ENCODE measurements at regions not wholly inside any gene's neighbourhood (a gene's known extent, or its start where the extent isn't known, plus 50 kb on each side); places are given as distances from the start of the nearest gene placed in this dataset.

GRCh38 chr9:86549401-86549811 is 195.2 kb upstream of the TUT7 start:
- H3K79me1 ChIP-seq (ENCODE audit: low read depth, low read length): no peaks in the 10 kb centered on the region
- peak overlapping the region; percentile 42 for H3K18ac ChIP-seq (ENCODE audit: low read length)
- no peak overlapping the region for H2BK12ac ChIP-seq (ENCODE audit: low read length)
- H4K8ac ChIP-seq (ENCODE audit: low read depth, low read length): no peak overlapping the region
- no peak overlapping the region for H3K4me3 ChIP-seq (ENCODE audit: low read length in 2 of 2)
- no peak overlapping the region for H2BK5ac ChIP-seq (ENCODE audit: low read length)
- no peak overlapping the region for H3K4ac ChIP-seq (ENCODE audit: low read length)
- H2BK120ac ChIP-seq (ENCODE audit: low read depth, low read length): no peak overlapping the region
- H3K36me3 ChIP-seq (replicated peaks in 1 of 2; ENCODE audit: control insufficient read depth in 2 of 2, insufficient read depth in 2 of 2, low read length in 2 of 2): no peaks in the 10 kb centered on the region
- no peaks in the 10 kb centered on the region for H3K9me3 ChIP-seq (replicated peaks in 1 of 2; ENCODE audit: control insufficient read depth in 2 of 2, insufficient read depth in 1 of 2, low read depth in 1 of 2, low read length in 2 of 2)
- H3K14ac ChIP-seq (ENCODE audit: low read length): no peak overlapping the region
- H3K27ac ChIP-seq (replicated peaks; ENCODE audit: low read length): no peak overlapping the region
- H2BK15ac ChIP-seq (ENCODE audit: low read length): no peak overlapping the region
- H3K23ac ChIP-seq (ENCODE audit: low read depth, low read length, poor library complexity): no peak overlapping the region
- peak overlapping the region; percentile 41 for H2AFZ ChIP-seq (ENCODE audit: low read length)
- no peak overlapping the region for H4K91ac ChIP-seq (ENCODE audit: low read depth, low read length, poor library complexity)
- no peak overlapping the region for H2AK5ac ChIP-seq (ENCODE audit: low read depth, low read length)
- H3K4me1 ChIP-seq (ENCODE audit: control insufficient read depth in 2 of 2, insufficient read depth in 1 of 2, low read depth in 1 of 2, low read length in 2 of 2): peaks cover 3 to 8% of the 10 kb centered on the region in 2 donors
- no peak for DNase-seq (ENCODE audit: low spot score)
- WGBS, 2 donors (ENCODE audit: extremely low coverage in 2 of 2, insufficient read length in 2 of 2, insufficient replicate concordance in 1 of 2): no CpG with 5 or more reads among the region's 2 CpGs
- H3K27me3 ChIP-seq (ENCODE audit: control insufficient read depth in 3 of 3, insufficient read depth in 3 of 3, low read depth in 1 of 3, low read length in 3 of 3): no peaks in the 10 kb centered on the region
- no peak overlapping the region for H3K9ac ChIP-seq (ENCODE audit: low read depth, low read length, poor library complexity)
- no peak overlapping the region for H3K4me2 ChIP-seq (ENCODE audit: insufficient read depth, low read length, poor library complexity, severe bottlenecking)

- Histone ChIP-seq H2BK12ac (ENCODE audit: low read length) (no peak overlapping the region), H4K8ac (ENCODE audit: low read depth, low read length) (no peak overlapping the region), H3K4me1 (ENCODE audit: control insufficient read depth in 2 of 2, insufficient read depth in 1 of 2, low read depth in 1 of 2, low read length in 2 of 2) (peaks cover 3 to 8% of the 10 kb centered on the region in 2 donors), H3K23ac (ENCODE audit: low read depth, low read length, poor library complexity) (no peak overlapping the region), H3K27ac (replicated peaks; ENCODE audit: low read length) (no peak overlapping the region), H2BK15ac (ENCODE audit: low read length) (no peak overlapping the region), H4K91ac (ENCODE audit: low read depth, low read length, poor library complexity) (no peak overlapping the region), H3K9me3 (replicated peaks in 1 of 2; ENCODE audit: control insufficient read depth in 2 of 2, insufficient read depth in 1 of 2, low read depth in 1 of 2, low read length in 2 of 2) (no peaks in the 10 kb centered on the region), H3K18ac (ENCODE audit: low read length) (no peak overlapping the region), H3K79me1 (ENCODE audit: low read depth, low read length) (no peaks in the 10 kb centered on the region), H2AFZ (ENCODE audit: low read length) (no peak overlapping the region), H3K4ac (ENCODE audit: low read length) (no peak overlapping the region), H3K9ac (ENCODE audit: low read depth, low read length, poor library complexity) (no peak overlapping the region), H3K27me3 (ENCODE audit: control insufficient read depth in 3 of 3, insufficient read depth in 3 of 3, low read depth in 1 of 3, low read length in 3 of 3) (no peaks in the 10 kb centered on the region), H2BK120ac (ENCODE audit: low read depth, low read length) (no peak overlapping the region), H3K4me2 (ENCODE audit: insufficient read depth, low read length, poor library complexity, severe bottlenecking) (no peak overlapping the region), H3K36me3 (replicated peaks in 1 of 2; ENCODE audit: control insufficient read depth in 2 of 2, insufficient read depth in 2 of 2, low read length in 2 of 2) (no peaks in the 10 kb centered on the region), H3K4me3 (ENCODE audit: low read length in 2 of 2) (no peak overlapping the region), H3K14ac (ENCODE audit: low read length) (no peak overlapping the region), H2BK5ac (ENCODE audit: low read length) (no peak overlapping the region), H2AK5ac (ENCODE audit: low read depth, low read length) (no peak overlapping the region)
- WGBS, 2 donors (ENCODE audit: extremely low coverage in 2 of 2, insufficient read length in 2 of 2, insufficient replicate concordance in 1 of 2): no CpG with 5 or more reads among the region's 4 CpGs
- no peak for DNase-seq (ENCODE audit: low spot score)
These were observed 194.0 kb upstream of the TUT7 start for GRCh38 chr9:86548220-86548619.

- H3K9me3 ChIP-seq (replicated peaks in 1 of 2; ENCODE audit: control insufficient read depth in 2 of 2, insufficient read depth in 1 of 2, low read depth in 1 of 2, low read length in 2 of 2): no peaks in the 10 kb centered on the region
- no peak overlapping the region for H2BK120ac ChIP-seq (ENCODE audit: low read depth, low read length)
- no peak overlapping the region for H2BK12ac ChIP-seq (ENCODE audit: low read length)
- no peaks in the 10 kb centered on the region for H3K36me3 ChIP-seq (replicated peaks in 1 of 2; ENCODE audit: control insufficient read depth in 2 of 2, insufficient read depth in 2 of 2, low read length in 2 of 2)
- no peak overlapping the region for H3K18ac ChIP-seq (ENCODE audit: low read length)
- no peak overlapping the region for H3K9ac ChIP-seq (ENCODE audit: low read depth, low read length, poor library complexity)
- H3K79me1 ChIP-seq (ENCODE audit: low read depth, low read length): no peaks in the 10 kb centered on the region
- H4K8ac ChIP-seq (ENCODE audit: low read depth, low read length): no peak overlapping the region
- no peak overlapping the region for H3K4me2 ChIP-seq (ENCODE audit: insufficient read depth, low read length, poor library complexity, severe bottlenecking)
- no peak overlapping the region for H3K14ac ChIP-seq (ENCODE audit: low read length)
- no peak for DNase-seq (ENCODE audit: low spot score)
- H2AK5ac ChIP-seq (ENCODE audit: low read depth, low read length): no peak overlapping the region
- H3K4ac ChIP-seq (ENCODE audit: low read length): no peak overlapping the region
- no peak overlapping the region for H2BK15ac ChIP-seq (ENCODE audit: low read length)
- no peaks in the 10 kb centered on the region for H3K27me3 ChIP-seq (ENCODE audit: control insufficient read depth in 3 of 3, insufficient read depth in 3 of 3, low read depth in 1 of 3, low read length in 3 of 3)
- no peak overlapping the region for H4K91ac ChIP-seq (ENCODE audit: low read depth, low read length, poor library complexity)
- no peak overlapping the region for H3K23ac ChIP-seq (ENCODE audit: low read depth, low read length, poor library complexity)
- no peak overlapping the region for H3K27ac ChIP-seq (replicated peaks; ENCODE audit: low read length)
- H3K4me3 ChIP-seq (ENCODE audit: low read length in 2 of 2): no peak overlapping the region
- H2AFZ ChIP-seq (ENCODE audit: low read length): no peak overlapping the region
- H3K4me1 ChIP-seq (ENCODE audit: control insufficient read depth in 2 of 2, insufficient read depth in 1 of 2, low read depth in 1 of 2, low read length in 2 of 2): peaks cover 3 to 8% of the 10 kb centered on the region in 2 donors
- no peak overlapping the region for H2BK5ac ChIP-seq (ENCODE audit: low read length)
These were observed 193.4 kb upstream of the TUT7 start for GRCh38 chr9:86547571-86547970.

GRCh38 chr9:86546712-86547111 is 192.5 kb upstream of the TUT7 start:
- Histone ChIP-seq H4K91ac (ENCODE audit: low read depth, low read length, poor library complexity) (no peak overlapping the region), H3K9me3 (replicated peaks in 1 of 2; ENCODE audit: control insufficient read depth in 2 of 2, insufficient read depth in 1 of 2, low read depth in 1 of 2, low read length in 2 of 2) (no peaks in the 10 kb centered on the region), H3K36me3 (replicated peaks in 1 of 2; ENCODE audit: control insufficient read depth in 2 of 2, insufficient read depth in 2 of 2, low read length in 2 of 2) (no peaks in the 10 kb centered on the region), H3K4me1 (ENCODE audit: control insufficient read depth in 2 of 2, insufficient read depth in 1 of 2, low read depth in 1 of 2, low read length in 2 of 2) (peaks cover 3 to 8% of the 10 kb centered on the region in 2 donors), H2BK120ac (ENCODE audit: low read depth, low read length) (no peak overlapping the region), H3K18ac (ENCODE audit: low read length) (no peak overlapping the region), H3K14ac (ENCODE audit: low read length) (no peak overlapping the region), H2BK15ac (ENCODE audit: low read length) (no peak overlapping the region), H4K8ac (ENCODE audit: low read depth, low read length) (no peak overlapping the region), H3K4me3 (ENCODE audit: low read length in 2 of 2) (no peak overlapping the region), H3K9ac (ENCODE audit: low read depth, low read length, poor library complexity) (no peak overlapping the region), H3K27me3 (ENCODE audit: control insufficient read depth in 3 of 3, insufficient read depth in 3 of 3, low read depth in 1 of 3, low read length in 3 of 3) (no peaks in the 10 kb centered on the region), H3K79me1 (ENCODE audit: low read depth, low read length) (no peaks in the 10 kb centered on the region), H3K27ac (replicated peaks; ENCODE audit: low read length) (no peak overlapping the region), H2AFZ (ENCODE audit: low read length) (peak overlapping the region; percentile 30), H2BK12ac (ENCODE audit: low read length) (no peak overlapping the region), H3K4ac (ENCODE audit: low read length) (no peak overlapping the region), H3K4me2 (ENCODE audit: insufficient read depth, low read length, poor library complexity, severe bottlenecking) (no peak overlapping the region), H3K23ac (ENCODE audit: low read depth, low read length, poor library complexity) (no peak overlapping the region), H2BK5ac (ENCODE audit: low read length) (no peak overlapping the region), H2AK5ac (ENCODE audit: low read depth, low read length) (no peak overlapping the region)
- no CpG with 5 or more reads among the region's 5 CpGs for WGBS, 2 donors (ENCODE audit: extremely low coverage in 2 of 2, insufficient read length in 2 of 2, insufficient replicate concordance in 1 of 2)
- no peak for DNase-seq (ENCODE audit: low spot score)

Data from neuronal stem cell (in vitro differentiated cells).